OCI-LY7 (cell line): ENCODE measurements at regions not wholly inside any gene's neighbourhood (a gene's known extent, or its start where the extent isn't known, plus 50 kb on each side); places are given as distances from the start of the nearest gene placed in this dataset.

Experiments used
- BruUV-seq: library from RNA; stranded (reverse); fragments of 400-500 nt; replicated peaks from 2 replicates; lab custom pipeline; 2021; lab: Mats Ljungman, UMichigan
- CTCF ChIA-PET: fragments of 300-600 bp; sonication (Branson Sonifier 250); formaldehyde crosslinking; loops from one replicate; lab custom pipeline; 2022; ENCODE audit warnings: antibody characterized with exemption; ENCODE audit not compliant: unreplicated experiment; lab: Charles Lee
- POLR2A ChIA-PET: fragments of 300-600 bp; sonication (Branson Sonifier 250); formaldehyde crosslinking; loops from one replicate; lab custom pipeline; 2022; ENCODE audit warnings: antibody characterized with exemption; lab: Charles Lee
- DNase-seq: peaks from one replicate; pipeline ENCODE4 v3.0.0-alpha.2; 2015; ENCODE audit warnings: low spot score
- H2AFZ ChIP-seq: fragments of 200-600 bp; sonication (generic), shearing (Covaris generic); 2 replicates; pipeline ENCODE4 v1.6.1; 2014; ENCODE audit warnings: mild to moderate bottlenecking, antibody characterized with exemption, low read length, moderate library complexity
- H3K27ac ChIP-seq: fragments of 200-600 bp; sonication (generic); 2 replicates; pipeline ENCODE4 v1.5.1; 2014; ENCODE audit warnings: mixed run types, low read depth, mild to moderate bottlenecking, moderate library complexity, low read length, inconsistent platforms; ENCODE audit not compliant: poor library complexity, severe bottlenecking
- H3K36me3 ChIP-seq: fragments of 200-600 bp; sonication (generic); 2 replicates; pipeline ENCODE4 v1.6.1; 2014; ENCODE audit warnings: mild to moderate bottlenecking, antibody characterized with exemption, low read length, moderate library complexity, mixed read lengths; ENCODE audit not compliant: insufficient read depth
- H3K4me1 ChIP-seq: fragments of 200-600 bp; sonication (generic); 2 replicates; pipeline ENCODE4 v1.5.1; 2014; ENCODE audit warnings: mild to moderate bottlenecking, low read length; ENCODE audit not compliant: insufficient read depth, poor library complexity, severe bottlenecking
- H3K4me2 ChIP-seq: fragments of 200-600 bp; sonication (generic); 2 replicates; pipeline ENCODE4 v1.6.1; 2014; ENCODE audit warnings: mild to moderate bottlenecking, low read length
- H3K4me3 ChIP-seq: fragments of 200-600 bp; sonication (generic); 2 replicates; pipeline ENCODE4 v1.5.1; 2014; ENCODE audit warnings: mild to moderate bottlenecking, low read depth, low read length; ENCODE audit not compliant: poor library complexity, severe bottlenecking
- H3K79me2 ChIP-seq: fragments of 200-600 bp; sonication (generic); 2 replicates; pipeline ENCODE4 v1.6.1; 2016; ENCODE audit warnings: low read depth, mild to moderate bottlenecking, low read length, moderate library complexity, mixed read lengths; ENCODE audit not compliant: insufficient read depth
- H3K9me2 ChIP-seq: fragments of 200-600 bp; sonication (generic); 2 replicates; pipeline ENCODE4 v1.6.1; 2016; ENCODE audit warnings: mild to moderate bottlenecking, low read length, mixed read lengths; ENCODE audit not compliant: insufficient read depth
- H3K9me3 ChIP-seq: fragments of 200-600 bp; sonication (generic); 2 replicates; pipeline ENCODE4 v1.6.1; 2014; ENCODE audit warnings: mild to moderate bottlenecking, mixed run types, low read length, mixed read lengths
- H4K20me1 ChIP-seq: fragments of 200-600 bp; sonication (generic); 2 replicates; pipeline ENCODE4 v1.6.1; 2014; ENCODE audit warnings: mild to moderate bottlenecking, antibody characterized with exemption, low read length, moderate library complexity, mixed read lengths; ENCODE audit not compliant: insufficient read depth
- EZH2phosphoT487 ChIP-seq: fragments of 200-600 bp; sonication (generic); IDR thresholded peaks from 2 replicates; pipeline ENCODE4 v1.6.1; 2018; ENCODE audit warnings: low read depth, borderline replicate concordance, mild to moderate bottlenecking, mixed run types, antibody characterized with exemption, low read length, moderate library complexity, mixed read lengths
- intact Hi-C: fragments of 100-400 bp; cut with micrococcal nuclease; formaldehyde crosslinking; loops from one replicate; pipeline ENCODE4 v1.10.0; 2022; ENCODE audit not compliant: unreplicated experiment
- TF ChIP-seq, protein P1 (sequence below): fragments of 200-600 bp; sonication (generic); conservative IDR thresholded peaks from 2 replicates; pipeline ENCODE4 v1.5.1; 2014; ENCODE audit warnings: mild to moderate bottlenecking, antibody characterized with exemption, low read length, moderate library complexity, mixed read lengths

DNA sequence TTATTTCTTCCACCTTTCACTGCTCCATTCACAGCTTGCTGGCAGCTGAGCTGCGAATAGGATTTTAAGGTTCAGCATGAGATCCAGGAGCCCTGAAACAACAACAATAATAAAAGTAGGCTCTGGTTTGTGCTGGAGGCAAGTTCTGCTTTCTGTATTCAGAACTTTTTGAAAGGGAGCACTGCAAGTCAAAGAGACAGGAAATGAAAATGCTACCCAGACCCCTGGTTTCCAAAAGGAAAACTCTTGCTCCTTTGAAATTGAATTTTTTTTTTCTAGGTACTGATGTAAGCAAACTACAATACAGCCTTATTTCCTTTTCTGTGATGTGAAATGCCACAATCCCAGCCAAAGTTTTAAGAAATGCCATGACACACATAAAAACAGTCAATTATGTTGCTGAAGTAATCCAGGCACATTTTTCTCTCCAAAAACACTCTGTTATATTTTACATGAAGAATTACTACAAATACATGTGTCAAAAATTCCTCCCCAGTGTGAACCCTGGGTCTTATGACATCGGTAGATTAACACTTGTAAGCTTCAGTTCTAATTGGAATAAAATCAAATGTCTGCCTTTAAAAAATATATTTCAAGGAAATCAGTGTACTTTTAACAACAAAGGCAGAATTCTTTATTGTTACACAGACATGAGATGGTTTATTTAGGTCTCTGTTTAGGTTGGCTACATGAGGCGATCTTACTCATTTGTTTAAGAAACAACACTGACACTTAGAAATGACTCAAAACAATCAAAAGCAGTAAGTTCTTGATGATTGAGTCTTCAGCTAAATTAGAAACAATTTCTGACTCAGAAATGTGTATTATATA is 656.7 kb downstream of the EPHA7 start:
- H3K9me3 ChIP-seq, result no peaks in the 10 kb centered on the region
- DNase-seq, result no peak
- no peaks in the 10 kb centered on the region for H3K79me2 ChIP-seq
- no peaks in the 10 kb centered on the region for H3K9me2 ChIP-seq
- no peaks in the 10 kb centered on the region for H3K36me3 ChIP-seq
- ChIA-PET CTCF (no interaction called here), POLR2A (interaction anchor here (0.7 to 0.9 kb wide), 2 partner anchors 16 to 1108 kb away, joined by 3 read pairs; no protein-coding TSS in a partner anchor)
- TF ChIP-seq, protein P1, sequence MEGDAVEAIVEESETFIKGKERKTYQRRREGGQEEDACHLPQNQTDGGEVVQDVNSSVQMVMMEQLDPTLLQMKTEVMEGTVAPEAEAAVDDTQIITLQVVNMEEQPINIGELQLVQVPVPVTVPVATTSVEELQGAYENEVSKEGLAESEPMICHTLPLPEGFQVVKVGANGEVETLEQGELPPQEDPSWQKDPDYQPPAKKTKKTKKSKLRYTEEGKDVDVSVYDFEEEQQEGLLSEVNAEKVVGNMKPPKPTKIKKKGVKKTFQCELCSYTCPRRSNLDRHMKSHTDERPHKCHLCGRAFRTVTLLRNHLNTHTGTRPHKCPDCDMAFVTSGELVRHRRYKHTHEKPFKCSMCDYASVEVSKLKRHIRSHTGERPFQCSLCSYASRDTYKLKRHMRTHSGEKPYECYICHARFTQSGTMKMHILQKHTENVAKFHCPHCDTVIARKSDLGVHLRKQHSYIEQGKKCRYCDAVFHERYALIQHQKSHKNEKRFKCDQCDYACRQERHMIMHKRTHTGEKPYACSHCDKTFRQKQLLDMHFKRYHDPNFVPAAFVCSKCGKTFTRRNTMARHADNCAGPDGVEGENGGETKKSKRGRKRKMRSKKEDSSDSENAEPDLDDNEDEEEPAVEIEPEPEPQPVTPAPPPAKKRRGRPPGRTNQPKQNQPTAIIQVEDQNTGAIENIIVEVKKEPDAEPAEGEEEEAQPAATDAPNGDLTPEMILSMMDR, result no peak
- TF ChIP-seq EZH2phosphoT487, result no peak
- no peaks in the 10 kb centered on the region for H3K4me1 ChIP-seq
- no TSS peak for BruUV-seq
- intact Hi-C loops, result no loop called here
- no peak overlapping the region for H2AFZ ChIP-seq
- no peak overlapping the region for H3K27ac ChIP-seq
- H3K4me3 ChIP-seq, result no peak overlapping the region
- no peaks in the 10 kb centered on the region; the same call in 1 of the 2 replicates for H4K20me1 ChIP-seq
- no peak overlapping the region for H3K4me2 ChIP-seq

DNA sequence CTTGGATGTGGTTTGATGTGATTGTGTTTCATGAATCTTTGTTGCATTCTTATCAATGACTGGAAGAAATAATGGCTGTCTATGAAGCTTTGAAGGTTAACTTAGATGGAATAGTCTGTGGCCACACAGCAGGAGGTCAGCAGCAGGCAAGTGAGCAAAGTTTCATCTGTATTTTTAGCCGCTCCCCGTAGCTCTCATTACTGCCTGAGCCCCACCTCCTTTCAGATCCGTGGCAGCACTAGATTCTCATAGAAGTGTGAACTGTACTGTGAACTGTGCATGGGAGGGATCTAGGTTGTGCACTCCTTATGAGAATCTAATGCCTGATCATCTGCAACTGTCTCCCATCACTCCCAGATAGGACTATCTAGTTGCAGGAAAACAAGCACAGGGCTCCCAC is 660.2 kb downstream of the EPHA7 start:
- Histone ChIP-seq H3K9me2 (no peaks in the 10 kb centered on the region), H3K36me3 (no peaks in the 10 kb centered on the region), H3K4me1 (no peaks in the 10 kb centered on the region), H3K27ac (no peak overlapping the region), H3K4me2 (no peak overlapping the region), H2AFZ (no peak overlapping the region), H3K79me2 (no peaks in the 10 kb centered on the region), H4K20me1 (no peaks in the 10 kb centered on the region), H3K4me3 (no peak overlapping the region), H3K9me3 (no peaks in the 10 kb centered on the region)
- DNase-seq, result no peak
- ChIA-PET POLR2A (no interaction called here), CTCF (interaction anchor here (0.6 kb wide), 1 partner anchor 1000 kb away, joined by 3 read pairs; no protein-coding TSS in a partner anchor)
- no TSS peak for BruUV-seq
- TF ChIP-seq EZH2phosphoT487, result no peak
- TF ChIP-seq, protein P1, result no peak
- intact Hi-C loops, result no loop called here

DNA sequence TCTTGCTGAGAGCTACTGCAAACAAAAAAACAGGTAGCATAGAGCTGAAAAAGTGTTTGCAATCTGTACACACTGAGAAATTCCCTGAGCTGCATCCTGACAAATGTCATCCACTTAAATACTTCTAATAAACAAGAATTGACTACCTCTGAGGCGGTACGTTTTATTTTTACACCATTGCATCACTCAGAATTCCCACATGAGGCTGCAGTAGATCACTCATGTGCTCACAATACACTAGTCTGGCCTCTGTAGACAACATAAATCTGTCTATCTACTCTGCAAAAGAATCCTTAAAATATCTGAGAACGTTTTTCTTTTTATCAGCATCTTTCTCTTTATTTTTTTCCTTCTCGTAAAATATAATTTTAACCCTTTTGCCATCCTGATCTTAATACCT is 661.4 kb downstream of the EPHA7 start:
- no peak for DNase-seq
- no peak overlapping the region for H2AFZ ChIP-seq
- no peak overlapping the region for H3K4me2 ChIP-seq
- H3K27ac ChIP-seq, result no peak overlapping the region
- no peaks in the 10 kb centered on the region for H3K9me3 ChIP-seq
- TF ChIP-seq, protein P1, result no peak
- TF ChIP-seq EZH2phosphoT487, result no peak
- intact Hi-C loops, result no loop called here
- no peaks in the 10 kb centered on the region for H3K36me3 ChIP-seq
- no peak overlapping the region for H3K4me3 ChIP-seq
- H3K9me2 ChIP-seq, result no peaks in the 10 kb centered on the region
- H4K20me1 ChIP-seq, result no peaks in the 10 kb centered on the region
- ChIA-PET CTCF (no interaction called here), POLR2A (interaction anchor here (0.6 to 1.0 kb wide), 3 partner anchors 28 to 593 kb away, joined by 3 to 4 read pairs (median 3); no protein-coding TSS in a partner anchor)
- no TSS peak for BruUV-seq
- H3K4me1 ChIP-seq, result no peaks in the 10 kb centered on the region
- H3K79me2 ChIP-seq, result no peaks in the 10 kb centered on the region
